ENCODE measurements at regions not wholly inside any gene's neighbourhood (a gene's known extent, or its start where the extent isn't known, plus 50 kb on each side); places are given as distances from the start of the nearest gene placed in this dataset.
"Not testable (repeated sequence)": the region's sequence is repeated elsewhere in the genome, so short reads cannot be mapped to it uniquely, and the experiment has no call there.

DNA sequence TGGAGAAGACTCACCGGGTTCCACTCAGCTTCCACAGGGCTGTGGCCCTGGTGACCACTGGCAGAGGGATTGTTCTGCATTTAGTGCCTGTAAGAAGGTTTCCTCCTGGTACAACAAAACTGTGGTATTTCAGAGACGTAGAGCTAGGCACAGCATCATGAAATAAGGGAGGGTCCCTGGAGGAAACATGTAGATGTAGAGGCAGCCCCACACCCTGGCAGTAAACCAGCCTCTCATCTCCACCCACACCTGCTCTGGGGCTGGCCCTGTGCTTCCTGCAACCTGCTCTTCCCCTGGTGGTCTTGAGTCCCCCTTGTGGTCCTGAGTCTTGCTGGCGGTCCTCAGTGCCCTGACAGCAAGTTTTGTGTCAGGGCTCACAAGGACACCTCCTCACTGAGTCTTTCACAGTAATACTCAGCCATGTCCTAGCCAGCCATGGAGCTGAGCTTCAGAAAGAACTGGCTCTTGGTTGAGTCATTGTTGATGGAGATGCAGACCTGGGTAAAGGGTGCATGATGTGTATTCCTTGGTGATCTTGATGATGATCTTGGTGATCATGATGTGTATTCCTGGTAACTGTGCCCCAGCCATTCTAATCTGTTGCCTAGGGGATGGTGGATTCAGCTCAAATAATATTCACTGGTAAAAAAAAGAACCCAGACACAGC is 121.8 kb downstream of the OR4M2 start:
- not testable (repeated sequence) for DNase-seq (ENCODE audit: low spot score)

DNA sequence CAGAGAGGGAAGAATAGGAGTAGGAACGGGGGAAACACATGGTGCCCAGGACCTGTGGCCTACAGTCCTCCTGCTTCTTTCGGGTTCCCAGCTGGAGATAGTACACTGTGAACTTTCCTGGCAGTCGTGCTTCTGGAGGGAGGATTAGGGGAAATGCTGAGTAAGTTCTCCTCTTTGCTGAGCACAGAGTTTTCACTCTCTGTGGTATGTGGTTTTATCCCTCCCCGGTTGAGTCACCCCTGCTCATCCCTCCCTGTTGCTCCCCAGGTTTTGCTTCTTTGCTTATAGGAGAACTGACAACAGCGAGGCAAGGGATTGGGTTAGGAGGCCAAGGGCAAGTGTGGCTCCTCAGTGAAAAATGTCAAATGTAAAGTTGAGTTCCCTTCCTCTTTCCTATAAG is 122.9 kb downstream of the OR4M2 start:
- DNase-seq (ENCODE audit: low spot score), result not testable (repeated sequence)

DNA sequence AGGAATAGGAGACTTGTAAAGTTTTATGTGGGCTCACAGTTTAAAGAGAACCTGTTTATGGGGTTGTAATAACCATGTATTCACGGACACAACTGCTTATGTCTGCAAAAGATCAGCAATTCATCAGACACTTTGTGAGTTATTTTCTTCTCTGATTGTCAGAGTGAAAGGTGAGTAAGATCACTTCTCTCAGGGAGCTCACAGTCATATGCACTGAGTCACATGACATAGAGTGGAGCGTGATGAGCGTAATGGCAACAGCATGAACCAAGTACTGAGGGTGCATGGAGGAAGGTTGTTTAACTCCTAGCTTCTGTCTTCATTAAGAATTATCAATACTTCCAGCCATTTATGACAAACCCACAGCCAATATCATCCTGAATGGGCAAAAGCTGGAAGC is 128.8 kb downstream of the OR4M2 start:
- not testable (repeated sequence) for DNase-seq (ENCODE audit: low spot score)

DNA sequence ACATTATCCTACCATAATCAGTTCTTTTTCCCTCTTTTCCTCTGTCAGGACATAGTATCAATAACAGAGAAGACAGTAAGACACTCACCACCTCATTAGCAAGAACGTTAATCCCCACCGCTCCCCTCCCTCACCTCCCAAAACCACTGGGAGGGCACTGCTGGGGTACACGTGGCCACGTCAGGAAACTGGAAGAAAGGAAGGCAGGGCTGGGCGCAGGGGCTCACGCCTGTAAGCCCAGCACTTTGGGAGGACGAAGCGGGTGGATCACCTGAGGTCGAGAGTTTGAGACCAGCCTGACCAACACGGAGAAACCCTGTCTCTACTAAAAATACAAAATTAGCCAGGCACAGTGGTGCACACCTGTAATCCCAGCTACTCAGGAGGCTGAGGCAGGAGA is 142.3 kb downstream of the OR4M2 start:
- not testable (repeated sequence) for DNase-seq (ENCODE audit: low spot score)

DNA sequence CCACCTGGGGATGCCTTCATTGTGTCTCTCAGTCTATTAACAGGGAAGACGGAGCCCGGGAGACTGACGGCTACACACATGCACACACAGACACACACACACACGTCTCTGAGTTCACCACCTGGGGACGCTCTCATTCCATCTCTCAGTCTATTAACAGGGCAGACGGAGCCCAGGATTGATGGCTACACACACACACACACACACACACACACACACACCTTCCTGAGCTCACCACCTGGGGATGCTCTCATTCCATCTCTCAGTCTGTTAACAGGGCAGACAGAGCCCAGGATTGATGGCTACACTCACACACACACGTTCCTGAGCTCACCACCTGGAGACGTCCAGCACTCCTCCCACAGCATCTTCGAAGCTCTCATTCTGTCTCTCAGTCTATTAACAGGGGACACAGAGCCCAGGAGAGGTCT is 143.9 kb downstream of the OR4M2 start:
- DNase-seq (ENCODE audit: low spot score), result no peak

DNA sequence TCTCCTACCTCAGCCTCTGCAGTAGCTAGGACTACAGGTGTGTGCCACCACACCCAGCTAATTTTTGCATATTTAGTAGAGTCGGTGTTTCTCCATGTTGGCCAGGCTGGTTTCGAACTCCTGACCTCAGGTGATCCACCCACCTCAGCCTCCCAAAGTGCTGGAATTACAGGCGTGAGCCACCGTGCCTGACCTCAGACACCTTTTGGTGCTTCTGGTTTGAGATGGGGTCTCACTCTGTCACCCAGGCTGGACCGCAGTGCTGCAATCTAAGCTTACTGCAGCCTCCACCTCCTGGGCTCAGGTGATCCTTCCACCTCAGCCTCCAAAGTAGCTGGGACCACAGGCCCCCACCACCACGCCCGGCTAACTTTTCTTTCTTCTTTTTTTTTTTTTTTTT is 144.6 kb downstream of the OR4M2 start:
- not testable (repeated sequence) for DNase-seq (ENCODE audit: low spot score)

DNA sequence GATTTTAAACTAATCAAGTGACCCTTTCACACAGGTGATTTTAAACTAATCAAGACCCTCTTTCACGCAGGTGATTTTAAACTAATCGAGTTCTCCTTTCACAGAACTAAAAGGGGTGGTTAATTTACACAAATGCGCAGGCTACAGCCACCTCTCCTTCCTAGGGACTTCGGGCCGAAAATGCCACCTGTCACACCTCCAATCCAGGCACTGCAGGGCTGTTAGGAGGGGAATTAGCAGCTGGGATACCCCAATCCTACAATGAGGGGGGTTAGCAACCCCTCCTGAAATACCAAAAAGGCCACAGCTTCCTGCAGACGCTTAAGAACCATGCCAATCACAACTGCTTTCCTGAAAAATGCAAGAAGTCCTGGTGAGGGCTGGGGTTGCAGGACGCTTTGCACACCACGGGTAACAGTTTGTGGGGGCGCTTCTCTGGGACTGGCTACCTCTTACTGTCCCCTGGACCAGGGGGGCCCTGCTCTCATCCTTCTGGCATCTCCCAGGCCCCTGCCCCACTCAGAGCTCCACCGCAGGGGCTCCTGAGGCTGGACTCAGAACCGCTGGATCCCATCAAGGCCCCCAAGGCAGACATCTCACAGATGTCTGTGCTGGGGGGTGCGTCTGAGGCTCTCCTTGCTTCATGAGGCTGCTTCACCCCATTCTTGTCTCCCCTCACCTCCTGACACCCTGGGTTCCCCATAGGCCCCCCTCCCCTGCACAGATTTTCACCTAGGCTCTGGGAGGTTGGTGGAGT is 145.9 kb downstream of the OR4M2 start:
- DNase-seq (ENCODE audit: low spot score), result no peak

DNA sequence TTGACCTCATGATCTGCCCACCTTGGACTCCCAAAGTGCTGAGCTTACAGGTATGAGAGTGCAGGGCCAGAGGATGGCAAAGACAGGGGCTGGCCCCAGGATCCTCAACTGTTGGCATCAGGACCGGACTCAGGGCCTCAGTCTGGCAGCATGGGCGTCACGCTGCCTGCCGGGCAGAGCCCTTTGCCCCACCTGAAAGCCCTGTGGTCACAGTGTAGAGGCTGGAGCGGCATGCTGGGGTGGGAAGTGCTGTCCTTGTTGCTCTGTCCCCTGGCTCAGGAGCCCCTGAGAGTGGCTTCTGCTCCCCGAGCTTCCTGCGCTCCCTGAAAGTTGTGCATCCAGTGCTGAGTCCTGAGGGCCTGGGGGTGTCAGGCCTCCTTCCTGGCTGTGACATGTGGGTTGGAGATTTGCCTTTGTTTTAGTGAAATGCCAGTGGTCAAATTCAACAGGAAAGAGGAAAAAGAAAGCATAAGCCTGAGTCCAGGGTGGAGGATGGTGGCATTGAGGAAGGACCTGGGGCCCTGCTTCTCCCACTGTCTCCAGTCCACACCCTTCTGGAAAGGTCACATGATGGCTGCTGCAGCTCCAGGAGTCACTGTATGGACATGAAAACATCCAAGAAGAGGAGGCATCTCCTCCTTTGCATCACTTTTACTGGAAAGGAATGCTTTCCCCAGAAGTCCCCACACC is 147.2 kb downstream of the OR4M2 start:
- no peak for DNase-seq (ENCODE audit: low spot score)

DNA sequence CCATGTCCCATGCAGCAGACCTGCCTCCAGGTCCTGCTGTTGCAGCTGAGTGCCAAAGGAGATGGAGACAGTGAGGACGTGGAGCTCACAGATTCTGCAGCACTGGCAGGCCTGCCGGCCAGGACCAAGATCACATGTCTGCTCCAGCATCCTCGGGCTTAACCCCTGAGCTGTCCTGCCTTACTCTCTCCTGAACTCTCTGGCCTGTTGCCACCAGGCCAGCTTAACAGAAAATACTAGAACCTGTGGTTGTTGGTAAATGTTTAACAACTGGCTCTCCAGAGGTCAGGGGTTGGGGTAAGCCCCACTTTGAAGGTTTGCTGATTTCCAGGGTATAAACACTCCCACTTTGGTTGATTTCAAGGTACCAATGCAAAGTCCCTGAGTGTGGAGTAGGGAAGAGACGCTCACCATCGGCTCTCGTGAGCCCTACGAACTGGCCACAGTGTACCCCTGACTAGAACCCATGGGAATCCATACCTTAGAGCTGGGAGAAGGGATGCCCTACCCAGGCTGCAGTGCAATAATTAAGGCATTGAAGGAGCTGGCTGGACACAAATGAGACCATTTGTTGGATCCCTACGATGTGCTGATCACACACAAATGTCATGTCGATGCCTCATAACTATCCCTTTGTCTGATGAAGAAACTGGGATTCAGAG is 147.9 kb downstream of the OR4M2 start:
- no peak for DNase-seq (ENCODE audit: low spot score)

DNA sequence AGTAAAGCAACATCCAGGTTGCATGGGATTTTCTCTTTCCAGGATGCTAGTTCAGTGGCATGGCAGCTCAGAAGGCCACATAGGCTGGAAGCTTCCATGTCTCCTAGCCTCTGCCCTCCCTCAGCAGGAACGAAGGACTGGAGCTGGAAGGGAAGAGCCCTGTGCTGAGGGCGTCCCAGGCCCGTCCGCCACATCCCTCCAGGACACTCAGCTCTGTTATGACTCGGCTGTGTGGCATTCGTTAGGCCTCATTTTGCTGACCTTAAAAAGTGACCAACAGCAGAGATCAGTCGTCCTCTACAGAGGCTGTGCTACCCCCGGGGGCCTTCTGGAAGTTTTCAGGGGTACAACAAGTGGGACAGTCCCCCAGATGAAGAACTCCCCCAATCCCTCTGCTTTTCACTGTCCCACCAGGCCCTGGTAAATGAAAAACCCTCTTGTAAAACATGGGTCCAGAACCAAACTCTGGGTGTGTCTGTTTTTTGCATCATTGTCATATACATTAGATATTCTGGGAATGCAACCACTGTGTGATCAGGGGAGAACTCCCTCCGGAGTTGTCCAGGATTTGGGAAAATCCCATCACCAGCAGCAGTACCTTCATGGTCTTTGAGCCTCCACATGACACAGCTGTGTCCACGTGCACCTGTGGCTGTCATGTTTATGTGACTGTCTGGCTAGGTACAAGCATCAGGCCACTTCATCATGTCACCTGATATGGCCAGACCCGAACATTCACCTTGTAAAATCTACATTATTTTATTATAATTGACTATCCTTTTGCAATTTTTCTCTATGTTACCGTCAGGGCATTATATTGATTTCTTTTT is 149.9 kb downstream of the OR4M2 start:
- no peak for DNase-seq (ENCODE audit: low spot score)

DNA sequence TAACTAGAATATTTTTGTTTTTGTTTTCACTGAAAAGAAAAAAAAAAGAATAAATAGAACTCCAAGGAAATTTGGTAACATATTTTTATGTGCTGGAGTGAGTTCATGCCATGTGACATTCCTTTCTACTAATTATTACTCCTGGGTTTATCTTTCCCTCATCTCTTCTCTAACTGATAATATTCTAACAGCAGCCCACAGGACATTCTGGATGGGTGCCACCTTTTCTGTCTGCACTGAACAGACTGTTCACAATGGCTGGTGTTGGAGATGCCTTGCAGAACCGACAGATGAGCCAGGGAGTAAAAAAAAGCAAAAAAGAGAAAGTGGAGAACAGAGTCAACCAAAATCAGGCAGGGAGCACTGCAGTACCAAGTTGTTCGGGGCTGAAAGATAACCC is 151.3 kb downstream of the OR4M2 start:
- DNase-seq (ENCODE audit: low spot score), result no peak

DNA sequence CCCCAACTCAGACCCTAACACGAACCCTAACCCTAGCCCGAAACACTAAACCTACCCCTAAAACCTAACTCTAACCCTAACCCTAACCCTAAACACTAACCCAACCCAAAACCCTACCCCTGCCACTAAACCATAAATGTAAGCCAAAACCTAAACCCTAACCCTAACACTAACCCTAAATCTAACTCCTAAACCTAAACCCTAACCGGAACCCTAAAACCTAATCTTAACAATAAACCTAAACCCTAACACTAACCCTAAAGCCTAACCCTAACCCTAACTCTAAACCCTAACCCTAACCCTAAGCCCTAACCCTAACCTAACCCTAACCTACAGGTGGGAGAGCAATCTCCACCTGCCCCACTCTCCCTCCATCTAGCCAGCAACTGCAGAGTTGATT is 152.3 kb downstream of the OR4M2 start:
- DNase-seq (ENCODE audit: low spot score), result no peak

DNA sequence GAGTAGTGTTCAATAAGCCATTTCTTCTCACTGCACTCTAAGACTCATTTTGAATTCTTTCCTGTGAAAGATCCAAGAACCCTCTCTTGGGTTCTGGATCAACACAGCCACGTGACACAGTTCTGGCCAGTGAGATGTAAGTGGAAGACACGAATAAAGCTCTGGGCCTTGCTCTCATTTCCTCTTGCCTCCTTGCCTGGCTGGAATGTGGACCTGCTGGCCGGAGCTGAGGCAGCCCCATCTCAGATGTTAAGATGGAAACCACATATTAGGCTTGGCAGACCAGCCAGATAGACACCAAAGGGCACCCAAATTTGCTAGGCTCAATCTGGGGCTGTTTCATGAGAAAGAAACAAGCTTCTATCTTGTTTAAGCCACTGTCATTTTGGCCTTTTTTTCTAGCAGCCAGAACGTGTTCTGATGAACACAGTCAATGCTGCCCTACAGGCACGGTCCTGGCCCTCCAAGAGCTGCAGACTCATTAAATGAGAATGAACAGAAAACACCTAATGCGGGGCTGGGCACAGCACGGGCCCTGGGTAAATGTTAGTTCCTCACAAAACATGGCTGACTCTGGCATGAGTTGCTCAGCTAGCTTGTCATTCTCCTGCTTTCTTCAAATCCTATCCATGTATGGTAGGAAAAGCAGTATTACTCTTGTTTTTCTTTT is 155.1 kb downstream of the OR4M2 start:
- not testable (repeated sequence) for DNase-seq (ENCODE audit: low spot score)

DNA sequence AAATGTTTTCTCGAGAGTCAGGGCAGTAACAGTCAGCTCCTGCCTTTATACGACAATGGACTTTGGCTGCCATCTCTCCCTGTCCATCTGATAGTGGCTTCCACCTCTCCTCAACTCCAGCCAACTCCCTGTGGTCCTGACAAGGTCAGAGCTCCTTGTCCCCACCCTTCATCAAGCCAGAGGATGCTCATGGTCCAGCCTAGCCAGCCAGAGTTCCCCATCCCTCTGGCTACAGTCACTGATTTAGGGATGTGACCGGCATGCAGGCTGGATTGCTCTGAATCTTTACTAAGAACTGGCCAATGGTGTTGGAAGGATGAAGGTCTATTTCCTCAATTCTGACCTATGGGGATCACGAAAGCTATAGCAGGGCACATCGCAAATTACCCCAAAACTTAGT is 156.1 kb downstream of the OR4M2 start:
- DNase-seq (ENCODE audit: low spot score), result no peak

DNA sequence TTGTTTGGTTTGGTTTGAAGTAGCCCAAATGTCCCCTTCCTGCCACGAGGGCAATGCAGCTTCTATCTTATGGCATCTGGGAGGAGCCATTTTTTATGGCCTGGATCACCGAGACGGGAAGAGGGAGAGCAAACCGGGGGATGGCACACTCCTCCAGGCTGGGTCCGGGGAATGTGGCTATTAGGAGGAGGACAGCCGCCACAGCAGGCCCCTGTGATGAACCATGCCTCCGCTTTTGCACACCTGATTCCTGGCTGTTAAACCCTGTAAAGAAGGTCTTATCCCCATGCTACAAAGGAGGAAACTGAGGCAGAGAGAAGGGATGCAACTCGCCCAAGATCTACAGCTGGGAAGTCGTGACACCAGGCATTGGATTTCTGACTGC is 157.6 kb downstream of the OR4M2 start:
- DNase-seq (ENCODE audit: low spot score), result no peak

DNA sequence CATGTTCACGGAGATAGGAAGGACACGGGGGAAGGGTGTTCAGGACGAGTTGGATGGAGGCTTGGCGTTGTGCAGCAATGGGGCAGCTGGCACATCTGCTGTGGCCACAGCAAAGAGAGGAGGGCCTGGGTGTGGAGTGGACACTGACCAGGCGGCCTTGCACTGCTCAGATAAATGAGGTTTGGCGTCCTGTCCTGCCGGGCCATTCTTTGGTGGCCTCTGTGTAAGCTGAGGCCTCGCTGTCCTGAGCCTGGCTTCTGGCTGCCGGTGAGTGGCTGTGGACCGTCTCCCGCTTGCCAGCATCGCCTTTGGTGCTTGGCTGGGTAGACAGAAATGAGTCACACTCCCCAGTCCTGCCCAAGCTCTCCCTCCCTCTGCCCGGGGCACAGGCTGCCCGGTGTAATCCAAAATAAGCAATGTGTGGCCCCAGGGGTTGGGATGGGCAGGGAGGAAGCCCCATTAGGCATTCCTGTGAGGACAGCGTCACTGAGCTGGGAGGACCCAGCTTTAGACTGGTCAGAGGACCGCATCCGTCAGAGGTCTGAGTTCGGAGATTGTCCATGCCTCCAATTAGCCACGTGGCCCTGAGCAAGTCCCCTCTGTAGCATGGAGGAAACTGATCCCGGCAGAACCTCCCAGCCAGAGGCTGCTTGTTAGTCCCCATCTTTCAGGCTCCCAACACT is 158.1 kb downstream of the OR4M2 start:
- not testable (repeated sequence) for DNase-seq (ENCODE audit: low spot score)

DNA sequence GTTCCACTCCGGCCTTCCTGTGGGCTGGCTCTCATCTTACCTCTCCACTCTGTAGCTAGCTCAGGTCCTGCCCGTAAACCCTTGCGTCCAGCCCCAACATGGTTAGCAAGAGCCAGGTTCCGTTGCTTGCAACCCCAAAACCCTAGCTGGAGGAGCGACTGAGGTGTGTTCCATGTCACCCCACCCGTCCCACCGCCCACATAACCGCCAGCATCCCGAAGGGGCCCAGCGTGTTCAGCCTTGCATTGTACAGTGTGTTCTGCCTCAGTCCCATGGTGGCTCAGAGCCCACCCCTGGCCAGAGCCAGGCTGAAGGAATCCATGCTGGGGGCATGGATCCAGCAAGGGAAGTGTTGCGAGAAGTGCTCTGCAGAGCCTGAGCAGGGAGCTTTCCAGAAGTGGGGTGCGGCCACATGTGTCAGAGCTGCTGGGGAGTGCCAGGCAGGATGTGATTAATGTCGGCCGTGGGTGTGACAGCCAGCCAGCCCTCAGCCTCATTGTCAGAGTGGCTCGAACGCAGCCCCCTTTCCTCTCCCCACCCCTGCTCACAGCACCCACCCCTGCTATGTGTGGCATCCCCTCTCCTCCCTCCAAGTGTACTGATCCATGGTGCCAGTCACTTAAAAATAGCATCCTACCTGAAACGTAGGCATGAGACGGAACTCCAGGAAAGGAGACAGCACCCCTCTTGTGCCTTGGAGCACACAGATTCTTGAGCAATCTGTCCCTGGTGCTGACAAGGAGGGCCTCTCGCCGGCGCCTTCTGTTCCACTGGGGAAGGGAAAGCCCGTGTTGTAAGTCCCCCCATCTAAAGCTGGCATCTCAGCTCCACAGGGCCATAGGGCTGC is 158.9 kb downstream of the OR4M2 start:
- not testable (repeated sequence) for DNase-seq (ENCODE audit: low spot score)

DNA sequence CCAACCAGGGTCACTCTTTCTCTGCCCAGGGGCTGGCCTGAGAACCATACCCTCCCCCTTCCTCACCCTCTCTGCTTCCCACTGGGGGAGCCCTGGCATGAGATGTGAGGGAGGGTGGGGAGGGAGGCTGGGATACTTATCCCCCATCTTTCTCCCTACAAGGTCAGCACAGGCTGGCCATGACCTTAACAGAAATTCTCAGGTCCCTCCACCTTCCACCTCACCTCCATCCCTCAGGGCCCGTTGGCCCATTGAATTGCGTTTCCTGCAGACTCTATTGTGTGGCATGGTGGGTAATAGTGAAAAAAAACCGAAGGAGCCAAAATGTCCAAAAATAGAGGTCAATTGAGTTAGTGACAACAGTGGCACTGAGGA is 159.5 kb downstream of the OR4M2 start:
- no peak for DNase-seq (ENCODE audit: low spot score)

DNA sequence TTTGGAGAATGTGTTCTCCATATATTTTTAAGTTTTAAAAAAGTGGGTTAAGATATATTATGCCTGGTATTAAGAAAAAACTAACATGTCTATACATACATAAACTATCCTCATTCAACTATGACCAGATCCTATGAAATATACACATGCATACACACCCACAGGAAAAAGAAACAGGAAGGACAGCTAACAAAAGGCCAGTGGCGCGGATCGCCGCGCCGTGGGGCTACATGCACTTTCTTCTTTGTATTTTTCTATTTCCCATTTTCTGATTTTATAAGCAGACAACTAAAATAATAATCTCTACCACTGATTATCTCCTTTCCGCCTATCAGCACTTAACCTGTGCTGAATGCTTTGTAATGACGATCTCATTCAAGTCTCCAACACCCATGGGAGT is 160.1 kb downstream of the OR4M2 start:
- no peak for DNase-seq (ENCODE audit: low spot score)

DNA sequence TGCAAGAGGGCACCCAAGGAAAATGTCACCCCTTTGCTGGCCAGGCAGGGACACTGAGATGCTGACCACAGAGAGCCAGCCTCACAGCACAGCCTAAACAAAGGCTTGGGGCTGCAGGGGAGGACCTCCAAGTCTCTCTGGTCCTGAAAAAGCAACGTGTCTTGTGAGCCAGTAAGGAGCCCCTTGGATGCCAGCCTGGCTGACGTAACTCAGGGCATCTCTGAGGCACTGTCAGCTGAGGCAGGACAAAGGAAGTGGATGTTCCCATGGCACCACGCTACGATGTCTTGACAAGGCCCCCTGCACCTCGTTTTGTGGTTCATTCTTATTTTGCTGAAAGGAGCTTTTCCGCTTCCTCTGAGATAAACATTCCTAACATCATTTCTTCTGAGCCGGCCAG is 160.7 kb downstream of the OR4M2 start:
- no peak for DNase-seq (ENCODE audit: low spot score)

Measured in iPS-NIHi11 (cell line).